ENCODE measurements at regions not wholly inside any gene's neighbourhood (a gene's known extent, or its start where the extent isn't known, plus 50 kb on each side); places are given as distances from the start of the nearest gene placed in this dataset.
"Not testable (repeated sequence)": the region's sequence is repeated elsewhere in the genome, so short reads cannot be mapped to it uniquely, and the experiment has no call there.

- in situ Hi-C loops (cut with HindIII; ENCODE audit: low pct_ligation_motif_present, low pct_unique_long_range_greater_than_20kb, low sequenced_read_pairs) = no loop called here
- DNase-seq = no peak
Measured at GRCh38 chr2:207375207-207375875, 154.4 kb upstream of the CREB1 start.

GRCh38 chr2:207378620-207379019, 151.1 kb upstream of the CREB1 start:
- DNase-seq; in situ Hi-C loops (cut with HindIII; ENCODE audit: low pct_ligation_motif_present, low pct_unique_long_range_greater_than_20kb, low sequenced_read_pairs): not testable (repeated sequence)

GRCh38 chr2:207385076-207385475, 144.7 kb upstream of the CREB1 start:
- no peak for DNase-seq
- in situ Hi-C loops (cut with HindIII; ENCODE audit: low pct_ligation_motif_present, low pct_unique_long_range_greater_than_20kb, low sequenced_read_pairs) = no loop called here

GRCh38 chr2:207385903-207386302, 143.9 kb upstream of the CREB1 start:
- DNase-seq = peak; percentile 14
- in situ Hi-C loops (cut with HindIII; ENCODE audit: low pct_ligation_motif_present, low pct_unique_long_range_greater_than_20kb, low sequenced_read_pairs) = no loop called here

GRCh38 chr2:207387001-207387571, 142.7 kb upstream of the CREB1 start:
- DNase-seq = no peak
- in situ Hi-C loops (cut with HindIII; ENCODE audit: low pct_ligation_motif_present, low pct_unique_long_range_greater_than_20kb, low sequenced_read_pairs) = no loop called here

- no peak for DNase-seq
- in situ Hi-C loops (cut with HindIII; ENCODE audit: low pct_ligation_motif_present, low pct_unique_long_range_greater_than_20kb, low sequenced_read_pairs) = no loop called here
Measured at GRCh38 chr2:207390302-207391095, 139.3 kb upstream of the CREB1 start.

- DNase-seq = peak; percentile 25
- in situ Hi-C loops (cut with HindIII; ENCODE audit: low pct_ligation_motif_present, low pct_unique_long_range_greater_than_20kb, low sequenced_read_pairs) = no loop called here
Measured at GRCh38 chr2:207394203-207394781, 135.5 kb upstream of the CREB1 start.

GRCh38 chr2:207394812-207395534, 134.8 kb upstream of the CREB1 start:
- peak; percentile 90 for DNase-seq

GRCh38 chr2:207395535-207396251, 134.1 kb upstream of the CREB1 start:
- in situ Hi-C loops (cut with HindIII; ENCODE audit: low pct_ligation_motif_present, low pct_unique_long_range_greater_than_20kb, low sequenced_read_pairs) = no loop called here
- DNase-seq = no peak

More at GRCh38 chr2:207394812-207395534, 134.8 kb upstream of the CREB1 start:
- in situ Hi-C loops (cut with HindIII; ENCODE audit: low pct_ligation_motif_present, low pct_unique_long_range_greater_than_20kb, low sequenced_read_pairs) = no loop called here

- in situ Hi-C loops (cut with HindIII; ENCODE audit: low pct_ligation_motif_present, low pct_unique_long_range_greater_than_20kb, low sequenced_read_pairs) = no loop called here
- DNase-seq = no peak
Measured at GRCh38 chr2:207397917-207398655, 131.7 kb upstream of the CREB1 start.

GRCh38 chr2:207399301-207399700, 130.5 kb upstream of the CREB1 start:
- DNase-seq = no peak
- in situ Hi-C loops (cut with HindIII; ENCODE audit: low pct_ligation_motif_present, low pct_unique_long_range_greater_than_20kb, low sequenced_read_pairs) = no loop called here

GRCh38 chr2:207401338-207401737, 128.4 kb upstream of the CREB1 start:
- in situ Hi-C loops (cut with HindIII; ENCODE audit: low pct_ligation_motif_present, low pct_unique_long_range_greater_than_20kb, low sequenced_read_pairs) = no loop called here
- no peak for DNase-seq

- in situ Hi-C loops (cut with HindIII; ENCODE audit: low pct_ligation_motif_present, low pct_unique_long_range_greater_than_20kb, low sequenced_read_pairs) = no loop called here
Measured at GRCh38 chr2:207403141-207403540, 126.6 kb upstream of the CREB1 start.

GRCh38 chr2:207403950-207404349, 125.8 kb upstream of the CREB1 start:
- in situ Hi-C loops (cut with HindIII; ENCODE audit: low pct_ligation_motif_present, low pct_unique_long_range_greater_than_20kb, low sequenced_read_pairs) = no loop called here
- DNase-seq = no peak

More at GRCh38 chr2:207403141-207403540, 126.6 kb upstream of the CREB1 start:
- DNase-seq = no peak

- DNase-seq = no peak
- in situ Hi-C loops (cut with HindIII; ENCODE audit: low pct_ligation_motif_present, low pct_unique_long_range_greater_than_20kb, low sequenced_read_pairs) = no loop called here
Measured at GRCh38 chr2:207405150-207405549, 124.6 kb upstream of the CREB1 start.

- in situ Hi-C loops (cut with HindIII; ENCODE audit: low pct_ligation_motif_present, low pct_unique_long_range_greater_than_20kb, low sequenced_read_pairs) = no loop called here
- DNase-seq = no peak
Measured at GRCh38 chr2:207408086-207408794, 121.5 kb upstream of the CREB1 start.

GRCh38 chr2:207409517-207409916, 120.2 kb upstream of the CREB1 start:
- DNase-seq = no peak
- in situ Hi-C loops (cut with HindIII; ENCODE audit: low pct_ligation_motif_present, low pct_unique_long_range_greater_than_20kb, low sequenced_read_pairs) = no loop called here

All from ACHN (cell line).